ENCODE measurements at regions not wholly inside any gene's neighbourhood (a gene's known extent, or its start where the extent isn't known, plus 50 kb on each side); places are given as distances from the start of the nearest gene placed in this dataset.

- Histone ChIP-seq H3K27ac (ENCODE audit: low read depth, low read length, poor library complexity, severe bottlenecking) (no peak overlapping the region), H4K20me1 (ENCODE audit: insufficient read depth, low read length) (no peaks in the 10 kb centered on the region), H3K4me2 (ENCODE audit: low read length) (no peak overlapping the region), H3K4me3 (ENCODE audit: low read depth, low read length, poor library complexity, severe bottlenecking) (no peak overlapping the region), H3K9me3 (ENCODE audit: low read length) (no peaks in the 10 kb centered on the region), H2AFZ (ENCODE audit: low read length) (no peak overlapping the region), H3K36me3 (ENCODE audit: insufficient read depth, low read length) (no peaks in the 10 kb centered on the region), H3K9ac (ENCODE audit: low read length) (no peak overlapping the region), H3F3A (ENCODE audit: insufficient read depth, low read length) (no peaks in the 10 kb centered on the region), H3K27me3 (ENCODE audit: insufficient read depth, low read length) (no peaks in the 10 kb centered on the region), H3K4me1 (ENCODE audit: insufficient read depth, low read length, severe bottlenecking) (no peaks in the 10 kb centered on the region), H3K79me2 (ENCODE audit: insufficient read depth, low read length) (no peaks in the 10 kb centered on the region), H3K9me2 (ENCODE audit: low read depth, low read length) (no peaks in the 10 kb centered on the region)
- TF ChIP-seq CTCF (IDR thresholded peaks at IDR 0.05; ENCODE audit: low read length) (no peak), EZH2 (IDR thresholded peaks at IDR 0.05; ENCODE audit: borderline replicate concordance, low read length) (no peak)
These were observed 1494.0 kb upstream of the TMEM132C start for GRCh38 chr12:126773012-126773411.

DNA sequence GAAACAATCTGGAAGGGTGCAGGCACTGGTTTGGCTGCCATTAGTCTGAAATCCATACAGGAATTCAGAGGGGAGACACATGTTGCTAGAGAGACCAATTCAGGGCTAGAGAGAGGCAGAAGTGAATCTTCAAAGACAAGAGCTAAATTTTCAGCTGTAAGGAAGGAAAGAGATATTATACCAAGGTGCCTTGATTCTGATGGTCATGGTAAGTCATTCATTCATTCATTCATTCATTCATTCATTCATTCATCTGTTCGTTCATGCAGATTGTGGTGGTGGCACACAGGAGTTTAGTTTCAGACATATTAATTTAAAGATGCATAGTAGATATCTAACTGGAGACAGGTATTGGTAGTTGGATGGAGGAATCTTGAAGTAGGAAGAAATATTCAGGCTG, 1493.5 kb upstream of the TMEM132C start:
- Histone ChIP-seq H3K27ac (ENCODE audit: low read depth, low read length, poor library complexity, severe bottlenecking) (no peak overlapping the region), H3K4me1 (ENCODE audit: insufficient read depth, low read length, severe bottlenecking) (no peaks in the 10 kb centered on the region), H3K79me2 (ENCODE audit: insufficient read depth, low read length) (no peaks in the 10 kb centered on the region), H3K9me3 (ENCODE audit: low read length) (no peaks in the 10 kb centered on the region), H3K9me2 (ENCODE audit: low read depth, low read length) (no peaks in the 10 kb centered on the region), H3K4me3 (ENCODE audit: low read depth, low read length, poor library complexity, severe bottlenecking) (no peak overlapping the region), H3K9ac (ENCODE audit: low read length) (no peak overlapping the region), H2AFZ (ENCODE audit: low read length) (no peak overlapping the region), H3K27me3 (ENCODE audit: insufficient read depth, low read length) (no peaks in the 10 kb centered on the region), H3F3A (ENCODE audit: insufficient read depth, low read length) (no peaks in the 10 kb centered on the region), H3K4me2 (ENCODE audit: low read length) (no peak overlapping the region), H4K20me1 (ENCODE audit: insufficient read depth, low read length) (no peaks in the 10 kb centered on the region), H3K36me3 (ENCODE audit: insufficient read depth, low read length) (no peaks in the 10 kb centered on the region)
- TF ChIP-seq EZH2 (IDR thresholded peaks at IDR 0.05; ENCODE audit: borderline replicate concordance, low read length): no peak
- no peak for TF ChIP-seq CTCF (IDR thresholded peaks at IDR 0.05; ENCODE audit: low read length)

GRCh38 chr12:126776026-126776655, 1490.8 kb upstream of the TMEM132C start:
- no peaks in the 10 kb centered on the region for H3K79me2 ChIP-seq (ENCODE audit: insufficient read depth, low read length)
- H2AFZ ChIP-seq (ENCODE audit: low read length): no peak overlapping the region
- H3K4me1 ChIP-seq (ENCODE audit: insufficient read depth, low read length, severe bottlenecking): no peaks in the 10 kb centered on the region
- no peak for TF ChIP-seq EZH2 (IDR thresholded peaks at IDR 0.05; ENCODE audit: borderline replicate concordance, low read length)
- TF ChIP-seq CTCF (IDR thresholded peaks at IDR 0.05; ENCODE audit: low read length): no peak
- H3K4me2 ChIP-seq (ENCODE audit: low read length): no peak overlapping the region
- no peaks in the 10 kb centered on the region for H4K20me1 ChIP-seq (ENCODE audit: insufficient read depth, low read length)
- no peaks in the 10 kb centered on the region for H3K9me2 ChIP-seq (ENCODE audit: low read depth, low read length)
- H3K9me3 ChIP-seq (ENCODE audit: low read length): no peaks in the 10 kb centered on the region
- no peaks in the 10 kb centered on the region for H3F3A ChIP-seq (ENCODE audit: insufficient read depth, low read length)
- H3K27ac ChIP-seq (ENCODE audit: low read depth, low read length, poor library complexity, severe bottlenecking): no peak overlapping the region
- H3K9ac ChIP-seq (ENCODE audit: low read length): no peak overlapping the region
- H3K27me3 ChIP-seq (ENCODE audit: insufficient read depth, low read length): no peaks in the 10 kb centered on the region
- H3K4me3 ChIP-seq (ENCODE audit: low read depth, low read length, poor library complexity, severe bottlenecking): no peak overlapping the region
- no peaks in the 10 kb centered on the region for H3K36me3 ChIP-seq (ENCODE audit: insufficient read depth, low read length)
